NCI-H146 treated with DMSO at 0.1 percent for 48 hours (cell line): ENCODE measurements at regions not wholly inside any gene's neighbourhood (a gene's known extent, or its start where the extent isn't known, plus 50 kb on each side); places are given as distances from the start of the nearest gene placed in this dataset.
"Not testable (repeated sequence)": the region's sequence is repeated elsewhere in the genome, so short reads cannot be mapped to it uniquely, and the experiment has no call there.

Experiments used
- DNase-seq: peaks from one replicate; lab custom pipeline; 2025; ENCODE audit not compliant: unreplicated experiment; lab: John Stamatoyannopoulos, UW

DNA sequence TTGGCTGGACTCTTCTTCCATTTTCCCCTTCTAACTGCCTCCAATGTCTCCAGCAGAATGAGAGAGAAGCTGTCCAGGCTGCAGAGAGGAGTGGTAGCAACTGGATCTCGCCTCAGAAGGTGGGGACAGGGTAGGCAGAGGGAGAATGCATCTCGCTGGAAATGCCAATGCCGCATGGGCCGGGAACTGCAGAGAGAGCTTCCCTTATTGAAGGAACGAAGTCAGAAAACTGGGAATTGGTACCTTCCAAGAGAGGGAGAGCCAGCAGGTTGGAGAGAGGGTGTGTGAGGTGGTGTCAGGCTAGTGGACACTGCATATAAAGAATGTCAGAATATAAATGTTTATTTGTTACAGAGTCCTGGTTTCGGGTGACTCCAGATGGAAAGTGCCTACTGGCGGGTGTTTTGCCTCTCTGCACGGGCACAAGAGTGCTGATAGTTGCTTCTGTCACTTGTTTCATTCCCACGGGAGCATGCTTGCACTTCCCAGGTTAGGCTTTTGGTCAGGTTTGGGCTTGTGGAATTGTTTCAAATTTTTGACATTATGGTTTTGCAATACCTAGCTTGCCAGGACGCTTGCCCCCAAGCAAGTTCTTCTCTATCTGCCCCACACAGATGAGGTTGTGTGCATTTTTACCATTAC lies 156.8 kb upstream of the STS start:
- no peak for DNase-seq

DNA sequence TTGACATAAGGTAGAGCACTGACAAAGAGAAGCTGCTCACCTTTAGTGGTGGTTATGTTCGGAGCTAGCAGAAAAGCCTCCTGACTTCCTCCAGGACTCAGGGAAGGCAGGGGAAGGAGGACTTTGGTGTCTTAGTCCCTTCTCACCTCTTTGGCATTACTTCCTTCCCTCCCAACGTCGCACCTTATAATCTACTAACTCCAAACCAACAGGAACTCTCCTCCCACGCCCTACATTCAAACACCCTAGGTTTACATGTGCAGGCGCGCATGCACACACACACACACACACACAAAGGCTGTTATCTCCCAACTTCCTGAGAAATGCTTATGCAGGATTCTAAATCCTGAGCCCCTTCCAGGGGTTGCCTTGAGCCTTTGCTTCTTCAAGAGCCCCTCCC lies 157.7 kb upstream of the STS start:
- DNase-seq: no peak

DNA sequence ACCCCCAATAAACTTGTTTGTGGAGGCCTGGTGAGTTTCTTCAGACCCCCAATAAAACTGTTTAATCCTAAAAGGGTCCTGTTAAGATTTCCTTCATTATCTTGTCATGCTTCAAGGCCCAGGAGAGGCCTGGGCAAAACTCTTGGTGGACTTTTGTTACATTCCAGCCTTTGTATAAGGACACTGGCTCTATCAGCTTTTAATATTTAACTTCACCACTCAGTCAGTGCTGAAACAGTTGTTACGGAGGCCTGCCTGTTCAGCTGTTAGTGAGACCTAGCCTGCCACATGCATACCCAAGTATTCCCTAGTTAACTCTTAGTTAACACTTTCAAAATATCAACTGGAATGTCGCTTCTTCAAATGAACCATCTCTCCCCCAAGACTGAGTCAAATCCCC lies 158.8 kb upstream of the STS start:
- not testable (repeated sequence) for DNase-seq

DNA sequence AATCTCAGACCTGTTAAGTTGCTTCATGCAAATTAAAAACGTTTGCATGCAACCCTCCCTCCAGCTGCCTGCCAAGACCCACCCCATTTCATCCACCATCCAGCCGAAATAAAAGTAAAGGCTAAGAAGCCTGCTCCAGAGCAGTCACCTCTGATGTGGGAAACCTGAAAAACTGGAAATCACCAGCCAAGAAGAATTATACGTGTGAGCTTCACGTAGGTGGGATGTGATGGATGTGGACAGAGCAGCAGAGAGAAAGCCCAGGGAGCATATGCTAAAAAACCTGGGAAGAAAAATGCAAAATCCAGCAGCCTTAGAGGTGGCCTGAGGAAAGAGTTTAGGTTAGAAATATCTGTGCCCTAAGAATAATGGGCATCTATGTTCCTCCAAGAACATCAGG lies 160.6 kb upstream of the STS start:
- DNase-seq: no peak

DNA sequence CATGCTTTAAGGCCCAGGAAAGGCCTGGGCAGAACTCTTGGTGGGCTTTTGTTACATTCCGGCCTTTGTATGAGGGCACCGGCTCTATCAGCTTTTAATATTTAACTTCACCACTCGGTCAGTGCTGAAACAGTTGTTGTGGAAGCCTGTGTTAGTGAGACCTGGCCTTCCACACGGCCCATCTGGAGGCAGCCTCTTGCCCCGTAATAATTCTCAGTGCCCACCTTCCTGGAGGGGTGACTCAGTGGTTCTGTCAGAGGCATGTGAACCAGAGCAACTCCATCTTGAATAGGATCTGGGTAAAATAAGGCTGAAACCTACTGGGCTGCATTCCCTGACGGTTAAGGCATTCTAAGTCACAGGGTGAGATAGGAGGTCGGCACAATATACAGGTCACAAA lies 162.0 kb upstream of the STS start:
- DNase-seq: no peak

DNA sequence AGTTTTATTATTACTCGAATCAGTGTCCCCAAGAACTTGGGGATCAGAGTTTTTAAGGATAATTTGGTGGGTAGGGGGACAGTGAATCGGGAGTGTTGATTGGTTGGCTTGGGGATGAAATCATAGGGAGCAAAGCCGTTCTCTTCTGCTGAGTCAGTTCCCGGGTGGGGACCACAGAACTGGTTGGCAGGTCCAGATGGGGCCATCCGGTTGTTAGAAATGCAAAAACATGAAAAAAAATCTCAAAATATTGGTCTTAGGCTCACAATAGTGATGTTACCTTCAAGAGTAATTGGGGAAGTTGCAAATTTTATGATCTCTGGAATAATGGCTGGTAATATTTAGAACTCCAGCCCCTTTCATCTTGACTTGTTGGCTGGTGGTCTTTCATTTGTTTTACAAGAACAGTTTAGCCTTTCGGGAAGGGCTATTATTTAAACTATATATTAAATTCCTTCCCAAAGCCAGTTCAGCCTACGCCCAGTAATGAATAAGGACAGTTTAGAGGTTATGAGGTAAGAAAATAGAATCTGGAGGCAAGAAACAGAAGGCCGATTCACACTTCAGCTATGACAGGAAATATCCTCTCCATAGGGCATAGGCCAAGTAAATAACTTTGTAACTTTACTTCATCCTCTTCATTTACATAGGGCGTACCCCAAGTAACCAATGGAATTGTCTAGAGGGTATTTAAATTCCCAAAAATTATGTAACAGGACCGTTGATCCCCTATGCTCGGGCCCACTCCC lies 164.1 kb upstream of the STS start:
- DNase-seq: no peak

DNA sequence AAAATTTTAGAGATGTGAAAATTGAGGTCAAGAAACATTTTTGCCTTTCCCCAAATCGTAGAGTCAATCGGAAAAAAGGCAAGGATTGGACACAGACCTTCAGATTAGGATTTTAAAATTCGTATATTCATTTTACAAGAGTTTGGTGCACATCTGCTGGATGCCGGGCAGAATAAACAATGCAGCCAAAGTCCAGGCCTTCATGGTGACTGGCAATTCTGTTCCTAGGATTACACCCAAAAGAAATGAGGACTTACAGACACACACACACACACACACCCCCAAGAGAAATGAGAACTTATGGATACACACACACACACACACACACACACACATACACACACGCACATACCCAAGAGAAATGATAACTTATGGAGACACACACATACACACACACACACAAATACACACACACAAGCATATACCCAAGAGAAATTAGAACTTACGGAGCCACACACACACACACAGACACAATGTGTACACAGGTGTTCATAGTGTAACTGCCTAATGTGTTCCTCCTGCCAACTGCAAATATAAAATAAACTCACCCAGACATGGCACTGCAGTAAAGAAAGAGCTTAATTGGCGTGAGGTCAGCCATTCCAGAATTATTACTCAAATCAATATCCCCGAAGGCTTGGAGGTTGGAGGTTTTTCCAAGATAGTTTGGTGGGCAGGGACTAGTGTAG lies 165.7 kb upstream of the STS start:
- DNase-seq: no peak

DNA sequence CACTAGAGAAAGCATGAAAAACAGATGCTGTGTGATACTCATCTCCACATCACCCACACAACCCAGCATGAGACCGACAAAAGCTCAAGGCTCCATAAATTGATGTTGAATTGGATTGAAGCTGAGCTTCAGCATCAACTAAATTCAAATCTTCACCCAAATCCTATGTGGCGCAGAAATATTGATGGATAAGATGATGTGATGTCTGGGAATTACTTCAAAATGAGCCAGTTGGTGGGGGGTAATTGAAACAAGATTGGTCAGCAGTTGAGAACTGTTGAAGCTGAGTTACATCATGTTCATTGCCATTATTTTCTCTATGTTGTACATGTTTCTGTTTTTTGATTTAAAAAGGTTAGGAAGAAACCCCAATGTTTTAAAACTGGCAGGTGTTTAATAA lies 166.5 kb upstream of the STS start:
- no peak for DNase-seq

DNA sequence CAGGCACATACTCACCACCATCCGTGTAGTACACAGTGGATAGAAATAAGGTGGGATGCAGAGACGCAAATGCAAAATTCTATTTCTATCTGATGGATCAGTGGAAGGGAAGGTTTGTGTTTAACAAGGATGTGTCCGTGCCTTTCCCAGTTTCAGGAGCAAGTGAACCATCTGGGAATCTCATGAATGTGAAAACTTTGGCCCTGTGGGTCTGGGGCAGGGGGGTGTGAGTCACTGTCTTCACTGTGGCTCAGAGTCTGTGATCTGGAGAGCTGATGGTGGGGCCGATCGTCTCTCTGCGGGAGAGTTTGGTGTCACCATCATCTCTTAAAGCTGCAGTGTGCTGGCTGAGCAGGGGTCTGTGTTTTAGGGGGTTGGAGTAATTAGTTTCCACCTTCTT lies 179.3 kb upstream of the STS start:
- no peak for DNase-seq

DNA sequence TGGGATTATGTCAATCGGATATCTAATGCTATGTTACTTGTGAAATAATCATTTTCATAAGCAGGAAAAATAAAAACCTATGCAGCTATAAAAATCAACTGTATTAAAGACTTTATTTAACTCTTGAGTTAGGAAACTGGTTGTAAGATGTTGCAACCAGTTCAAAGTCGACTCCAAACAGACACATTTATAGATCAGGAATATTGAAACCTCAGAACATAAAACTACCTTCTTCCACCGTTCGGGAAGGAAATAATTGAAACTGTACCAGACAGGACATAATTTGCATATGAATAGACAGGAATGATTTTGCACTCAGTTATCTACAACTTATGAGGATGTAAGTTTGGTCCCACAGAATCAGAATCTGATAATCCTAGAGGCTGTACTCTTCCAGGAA lies 181.8 kb upstream of the STS start:
- DNase-seq: no peak

DNA sequence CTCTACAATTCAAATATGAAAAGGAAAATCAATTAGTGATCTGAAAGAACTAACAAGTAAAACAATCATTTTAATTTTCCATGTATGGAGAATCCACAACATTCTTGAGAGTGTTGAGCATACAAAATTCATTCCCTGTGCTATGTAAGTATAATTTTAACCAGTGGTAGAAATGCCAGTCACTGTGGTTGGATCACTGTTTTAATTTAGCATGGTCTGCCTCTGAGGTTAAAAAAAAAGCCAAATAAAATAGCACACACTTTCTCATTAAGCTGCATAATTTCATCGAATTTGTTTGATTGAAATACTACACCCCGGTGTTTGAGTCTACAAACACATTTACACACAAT lies 185.5 kb upstream of the STS start:
- DNase-seq: no peak

DNA sequence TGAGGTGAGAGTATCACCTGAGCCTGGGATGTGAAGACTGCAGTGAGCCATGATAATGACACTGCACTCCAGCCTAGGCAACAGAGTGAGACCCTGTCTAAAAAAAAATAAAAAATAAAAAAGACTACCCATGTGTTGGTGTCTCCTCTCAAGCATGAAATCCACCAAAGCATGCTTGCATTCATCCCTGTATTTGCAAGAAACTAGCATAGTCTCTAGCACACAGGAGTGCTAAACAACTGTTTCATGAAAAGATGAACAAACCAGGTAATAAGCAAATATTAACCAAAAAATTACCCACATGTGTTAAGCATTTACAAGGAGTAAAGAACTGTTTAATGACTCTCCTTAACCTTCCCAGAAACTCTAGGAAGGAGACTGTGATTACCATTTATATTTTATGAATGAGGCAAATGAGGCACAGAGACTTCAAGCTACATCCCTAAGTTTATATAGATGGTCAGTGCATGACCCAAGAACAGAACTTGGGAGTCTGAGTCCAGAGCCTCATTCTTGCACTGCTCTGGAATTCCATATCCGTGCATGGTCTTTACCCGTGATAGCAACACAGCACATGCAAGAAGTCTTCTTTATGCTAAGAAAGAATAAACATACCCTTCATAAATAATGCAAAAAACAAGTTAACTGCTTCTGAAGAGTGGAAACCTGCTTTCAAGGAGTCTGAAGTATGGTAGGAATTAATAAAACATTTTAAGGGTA lies 186.1 kb upstream of the STS start:
- no peak for DNase-seq

DNA sequence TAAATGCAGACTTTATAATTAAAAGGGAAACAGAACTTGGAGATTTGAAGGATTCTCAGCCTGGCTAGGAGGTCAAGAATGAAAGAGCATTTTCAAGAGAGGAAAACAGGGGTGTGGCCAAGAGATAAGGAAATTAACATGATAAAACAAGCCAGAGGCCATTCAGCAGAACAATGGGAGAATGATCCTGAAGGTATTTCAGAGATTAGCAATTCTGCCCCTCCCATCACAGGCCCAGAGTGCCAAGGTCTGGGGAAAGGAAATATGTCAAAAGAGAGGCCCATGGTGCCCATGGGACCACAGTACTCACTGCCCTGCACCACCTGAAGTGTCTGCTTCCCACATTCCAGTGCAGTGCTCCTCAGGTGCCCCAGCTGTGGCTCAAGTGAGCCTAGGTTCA lies 188.5 kb upstream of the STS start:
- no peak for DNase-seq

DNA sequence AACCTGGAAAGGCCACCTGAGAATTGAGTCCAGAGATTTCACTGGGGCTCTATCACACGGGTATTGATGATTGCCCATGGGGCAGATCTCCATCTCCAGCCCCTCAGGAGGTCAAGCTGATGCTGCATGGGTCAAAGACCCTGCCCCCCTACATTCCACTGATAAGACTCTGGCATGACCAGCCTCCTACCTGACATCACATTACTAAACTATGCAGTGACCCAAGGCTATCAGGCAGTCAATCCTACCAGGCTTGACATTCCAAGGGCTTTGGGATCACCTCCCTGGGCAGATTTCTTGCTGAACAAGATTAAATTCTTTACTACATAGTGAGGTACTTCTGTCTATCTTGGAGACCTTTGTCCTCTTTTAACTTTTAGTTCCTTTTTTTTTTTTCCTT lies 192.7 kb upstream of the STS start:
- DNase-seq: no peak

DNA sequence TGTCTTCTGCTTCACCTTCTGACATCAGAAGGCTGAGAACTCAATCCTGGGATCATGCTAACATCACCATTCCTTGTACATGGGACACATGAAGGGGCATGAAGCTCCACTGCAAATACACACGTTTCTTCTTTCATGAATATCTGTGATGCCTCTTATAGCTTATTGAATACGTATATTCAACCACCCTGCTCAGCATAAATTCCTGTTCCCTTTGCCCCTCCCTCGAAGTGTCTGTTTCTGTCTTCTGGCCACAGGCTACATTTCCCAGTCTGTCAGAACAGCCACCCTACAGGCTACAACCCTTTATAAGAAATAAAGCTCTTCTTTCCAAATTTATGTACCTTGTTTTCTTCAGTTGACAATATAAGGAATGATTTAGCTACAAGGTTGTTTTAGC lies 201.3 kb upstream of the STS start:
- DNase-seq: no peak

DNA sequence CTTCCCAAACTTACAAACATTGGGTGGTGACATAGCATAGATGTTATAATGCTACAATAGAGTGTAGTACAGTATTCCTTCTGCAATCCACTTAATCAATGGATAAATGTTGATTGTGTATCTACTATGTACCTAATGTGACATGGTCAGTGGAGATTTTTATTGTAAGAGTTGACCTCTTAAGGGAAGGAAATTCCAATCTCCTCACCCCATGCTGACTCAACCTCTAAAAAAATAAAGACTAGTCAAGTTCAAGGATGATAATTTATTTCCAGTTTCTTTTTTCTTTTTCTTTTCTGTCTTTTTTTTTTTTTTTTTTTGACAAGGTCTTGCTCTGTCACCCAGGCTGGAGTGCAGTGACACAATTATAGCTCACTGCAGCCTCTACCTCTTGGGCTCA lies 206.5 kb upstream of the STS start:
- no peak for DNase-seq

DNA sequence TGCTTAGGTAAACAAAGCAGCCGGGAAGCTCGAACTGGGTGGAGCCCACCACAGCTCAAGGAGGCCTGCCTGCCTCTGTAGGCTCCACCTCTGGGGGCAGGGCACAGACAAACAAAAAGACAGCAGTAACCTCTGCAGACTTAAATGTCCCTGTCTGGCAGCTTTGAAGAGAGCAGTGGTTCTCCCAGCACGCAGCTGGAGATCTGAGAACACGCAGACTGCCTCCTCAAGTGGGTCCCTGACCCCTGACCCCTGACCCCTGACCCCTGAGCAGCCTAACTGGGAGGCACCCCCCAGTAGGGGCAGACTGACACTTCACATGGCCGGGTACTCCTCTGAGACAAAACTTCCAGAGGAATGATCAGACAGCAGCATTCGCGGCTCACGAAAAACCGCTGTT lies 214.6 kb upstream of the STS start:
- DNase-seq: not testable (repeated sequence)

DNA sequence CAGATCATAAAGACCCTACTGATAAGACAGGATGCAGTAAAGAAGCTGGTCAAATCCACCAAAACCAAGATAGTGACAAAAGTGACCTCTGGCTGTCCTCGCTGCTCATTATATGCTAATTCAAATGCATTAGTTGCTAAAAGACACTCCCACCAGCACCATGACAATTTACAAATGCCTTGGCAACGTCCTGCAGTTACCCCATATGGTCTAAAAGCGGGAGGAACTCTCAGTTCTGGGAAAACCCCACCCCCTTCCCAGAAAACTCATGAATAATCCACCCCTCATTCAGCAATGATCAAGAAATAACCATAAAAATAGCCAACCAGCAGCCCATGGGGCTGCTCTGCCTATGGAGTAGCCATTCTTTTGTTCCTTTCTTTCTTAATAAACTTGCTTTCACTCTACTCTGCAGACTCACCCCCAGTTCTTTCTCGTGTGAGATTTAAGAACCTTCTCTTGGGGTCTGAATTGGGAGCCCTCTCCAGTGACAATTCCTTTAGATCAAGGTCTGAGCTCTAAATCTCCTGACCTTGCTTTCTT lies 217.1 kb upstream of the STS start:
- no peak for DNase-seq

DNA sequence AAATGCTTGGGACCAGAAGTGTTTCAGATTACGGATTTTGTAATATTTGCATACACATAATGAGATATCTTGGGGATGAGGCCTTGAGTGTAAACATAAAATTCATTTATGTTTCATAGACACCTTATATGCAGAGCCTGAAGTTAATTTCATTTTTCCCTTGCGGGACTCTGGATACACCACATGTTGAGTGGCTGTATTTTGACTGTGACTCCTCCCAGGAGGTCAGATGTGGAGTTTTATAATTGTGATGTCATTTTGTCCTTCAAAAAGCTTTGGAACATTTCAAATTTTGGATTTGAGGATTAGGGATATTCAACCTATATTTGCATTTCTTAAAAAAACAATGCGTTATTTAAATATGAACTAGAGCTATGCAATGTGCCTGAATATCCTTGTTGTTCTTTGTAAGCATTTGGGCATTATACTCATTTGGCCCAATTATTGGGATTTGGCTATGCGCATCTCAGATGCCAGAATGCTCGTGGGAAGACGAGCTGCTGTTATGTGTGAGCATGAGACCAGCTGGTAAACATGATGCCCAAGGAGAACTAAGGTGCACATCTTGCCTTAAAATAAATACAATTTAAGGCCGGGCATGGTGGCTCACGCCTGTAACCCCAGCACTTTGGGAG lies 223.0 kb upstream of the STS start:
- no peak for DNase-seq

DNA sequence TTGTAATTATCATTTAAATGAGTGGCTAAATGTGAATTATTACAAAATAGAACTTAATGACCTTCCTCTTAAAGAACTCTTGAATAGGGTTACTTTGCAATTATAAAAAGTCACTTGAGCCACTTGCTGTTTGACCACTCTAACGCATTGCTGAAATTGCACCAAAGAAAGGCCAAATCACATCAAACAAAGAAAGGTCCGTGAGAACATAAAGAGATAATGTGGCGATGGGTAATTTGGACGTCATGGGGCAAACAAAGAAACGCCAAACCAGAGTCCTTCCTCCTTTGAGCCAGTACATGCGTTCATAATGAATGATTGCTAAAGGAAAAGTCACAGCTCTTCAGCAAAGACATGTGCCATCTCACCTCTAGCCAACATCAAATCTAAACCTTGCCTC lies 229.8 kb upstream of the STS start:
- peak; percentile 85 for DNase-seq

DNA sequence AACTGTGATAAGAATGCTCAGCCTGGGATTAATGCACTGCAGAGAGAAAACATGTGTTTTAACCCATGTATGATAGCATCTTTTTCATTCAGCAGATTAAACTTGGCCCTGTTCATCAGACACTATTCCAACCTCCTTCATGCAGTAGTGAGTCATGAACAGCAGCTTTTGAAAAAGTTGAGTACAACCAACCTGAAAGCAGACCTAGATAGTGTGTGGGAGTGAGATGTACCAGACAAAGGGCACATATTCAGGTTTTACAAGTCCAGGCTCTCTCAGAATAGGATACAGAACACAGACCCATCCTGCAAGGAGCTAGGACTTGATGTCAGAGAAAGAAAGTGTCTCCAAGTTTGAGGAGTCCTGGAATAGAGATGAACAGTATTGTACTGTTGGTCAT lies 237.3 kb upstream of the STS start:
- no peak for DNase-seq
